Testis (tissue), 2 donors: ENCODE measurements at regions not wholly inside any gene's neighbourhood (a gene's known extent, or its start where the extent isn't known, plus 50 kb on each side); places are given as distances from the start of the nearest gene placed in this dataset.

Experiments
- CTCF ChIP-seq, 3 experiments: fragments of 450-650 bp in 2 of 3; fragments of 200-600 bp in 1 of 3; sonication (generic) in 1 of 3; IDR thresholded peaks; one replicate each; pipeline ENCODE4 v1.5.1; 2016 to 2019; ENCODE audit warnings: antibody characterized with exemption in 3 of 3, mild to moderate bottlenecking in 2 of 3, moderate library complexity in 1 of 3
- POLR2A ChIP-seq: fragments of 450-650 bp; IDR thresholded peaks from one replicate; pipeline ENCODE4 v1.6.1; 2017; ENCODE audit warnings: antibody characterized with exemption, mild to moderate bottlenecking, moderate library complexity

DNA sequence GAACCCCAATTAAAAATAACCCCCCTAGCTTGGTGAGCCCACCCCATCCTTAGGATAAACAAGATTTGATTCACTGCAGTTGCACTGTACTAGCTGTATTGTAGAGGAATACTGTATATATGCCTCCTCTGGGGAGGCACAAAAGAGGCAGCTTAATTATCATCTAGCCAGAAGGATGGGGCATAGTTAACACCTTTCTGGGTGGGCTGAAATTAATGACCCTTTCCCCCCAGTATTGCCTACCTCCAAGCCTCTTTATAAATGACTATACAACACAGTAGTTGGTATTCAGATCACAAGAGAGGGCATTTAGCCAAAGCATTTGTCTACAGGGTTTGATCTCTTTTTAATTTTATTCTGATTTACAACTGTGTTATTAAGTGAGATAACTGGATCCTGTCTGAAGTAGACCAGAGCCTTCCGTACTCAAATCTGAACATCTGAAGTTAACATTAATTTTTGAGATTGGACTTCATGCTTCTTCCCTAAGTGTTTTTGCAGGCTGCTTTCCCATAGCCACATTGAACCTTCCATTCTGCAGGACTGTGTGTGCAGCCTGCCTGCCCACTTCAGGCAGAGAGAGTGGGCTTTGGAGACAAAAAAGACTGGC lies 807.0 kb upstream of the ARRDC4 start:
- TF ChIP-seq CTCF (IDR thresholded peaks at IDR 0.05): no peak
- no peak for TF ChIP-seq POLR2A
